Liver (tissue), 8 donors: ENCODE measurements at regions not wholly inside any gene's neighbourhood (a gene's known extent, or its start where the extent isn't known, plus 50 kb on each side); places are given as distances from the start of the nearest gene placed in this dataset.

Source experiments
- DNase-seq: peaks from one replicate; pipeline ENCODE4 v3.0.0-alpha.2; 2017; ENCODE audit warnings: low spot score
- H3K27ac ChIP-seq, 2 donors: one replicate each; pipeline ENCODE4 v1.7.0; 2013; ENCODE audit warnings: inconsistent platforms in 2 of 2, low read length in 2 of 2, control low read depth in 1 of 2, low read depth in 1 of 2, mild to moderate bottlenecking in 1 of 2
- H3K27me3 ChIP-seq, 4 donors: one replicate each; pipeline versions ENCODE4 v1.6.1 to v1.7.0; 2013; ENCODE audit warnings: low read length in 3 of 4, inconsistent platforms in 1 of 4, mild to moderate bottlenecking in 1 of 4, moderate library complexity in 1 of 4; ENCODE audit not compliant: control insufficient read depth in 4 of 4, insufficient read depth in 4 of 4
- H3K36me3 ChIP-seq, 4 donors: one replicate each; pipeline versions ENCODE4 v1.6.1 to v1.7.0; 2013; ENCODE audit warnings: low read length in 3 of 4, mild to moderate bottlenecking in 3 of 4, low read depth in 1 of 4, moderate library complexity in 1 of 4; ENCODE audit not compliant: control insufficient read depth in 4 of 4, insufficient read depth in 3 of 4
- H3K4me1 ChIP-seq, 4 donors: one replicate each; pipeline versions ENCODE4 v1.6.1 to v1.7.0; 2013; ENCODE audit warnings: low read length in 3 of 4, mild to moderate bottlenecking in 3 of 4, moderate library complexity in 1 of 4; ENCODE audit not compliant: control insufficient read depth in 4 of 4, insufficient read depth in 4 of 4
- H3K4me3 ChIP-seq, 3 donors: one replicate each; pipeline versions ENCODE4 v1.6.1 to v1.7.0; 2013; ENCODE audit warnings: low read length in 3 of 3, control low read depth in 1 of 3, low read depth in 1 of 3, mild to moderate bottlenecking in 1 of 3
- H3K9ac ChIP-seq, 2 donors: one replicate each; pipeline ENCODE4 v1.7.0; 2013; ENCODE audit warnings: low read length in 2 of 2, mild to moderate bottlenecking in 2 of 2, moderate library complexity in 2 of 2, control low read depth in 1 of 2, low read depth in 1 of 2
- H3K9me3 ChIP-seq, 4 donors: one replicate each; pipeline versions ENCODE4 v1.6.1 to v1.7.0; 2013; ENCODE audit warnings: low read length in 3 of 4; ENCODE audit not compliant: control insufficient read depth in 4 of 4
- EGR1 ChIP-seq, 2 donors: IDR thresholded peaks; 2 replicates each; pipeline ENCODE4 v1.6.1; 2016 to 2018; ENCODE audit warnings: antibody characterized with exemption in 2 of 2, low read depth in 2 of 2
- FOXA1 ChIP-seq: IDR thresholded peaks from 2 replicates; pipeline ENCODE4 v1.6.1; 2016; ENCODE audit warnings: antibody characterized with exemption
- FOXA2 ChIP-seq: IDR thresholded peaks from 2 replicates; pipeline ENCODE4 v1.6.1; 2016; ENCODE audit warnings: antibody characterized with exemption
- HNF4A ChIP-seq, 2 donors: conservative IDR thresholded peaks; 2 replicates each; pipeline ENCODE4 v1.6.1; 2016; ENCODE audit warnings: antibody characterized with exemption in 2 of 2, mild to moderate bottlenecking in 2 of 2
- HNF4G ChIP-seq: IDR thresholded peaks from 2 replicates; pipeline ENCODE4 v1.6.1; 2016; ENCODE audit warnings: antibody characterized with exemption
- JUND ChIP-seq, 2 donors: IDR thresholded peaks; 2 replicates each; pipeline ENCODE4 v1.6.1; 2016; ENCODE audit warnings: antibody characterized with exemption in 2 of 2
- NR2F2 ChIP-seq: IDR thresholded peaks from 2 replicates; pipeline ENCODE4 v1.6.1; 2016; ENCODE audit warnings: antibody characterized with exemption
- RAD21 ChIP-seq, 2 donors: IDR thresholded peaks; 2 replicates each; pipeline ENCODE4 v1.6.1; 2016; ENCODE audit warnings: antibody characterized with exemption in 2 of 2, mild to moderate bottlenecking in 2 of 2
- SP1 ChIP-seq: IDR thresholded peaks from 2 replicates; pipeline ENCODE4 v1.6.1; 2018; ENCODE audit warnings: antibody characterized with exemption, mild to moderate bottlenecking
- TAF1 ChIP-seq: conservative IDR thresholded peaks from 2 replicates; pipeline ENCODE4 v1.6.1; 2016; ENCODE audit warnings: antibody characterized with exemption, mild to moderate bottlenecking
- YY1 ChIP-seq: IDR thresholded peaks from 2 replicates; pipeline ENCODE4 v1.6.1; 2016; ENCODE audit warnings: antibody characterized with exemption, mild to moderate bottlenecking
- WGBS: extraction: QIAGEN DNeasy Blood & Tissue Kit; methylation state at CpG from one replicate; pipeline ENCODE4 v1.1.7; 2013; 5-methylcytosine and 5-hydroxymethylcytosine counted together
- TF ChIP-seq, protein P1 (sequence below): IDR thresholded peaks from 2 replicates; pipeline ENCODE4 v1.6.1; 2016; ENCODE audit warnings: antibody characterized with exemption, mild to moderate bottlenecking
- TF ChIP-seq, protein P2 (sequence below): fragments of 150-350 bp; IDR thresholded peaks from 2 replicates; pipeline ENCODE4 v1.5.1; 2017; ENCODE audit warnings: improper control_type of control experiment, low read depth, low read length; ENCODE audit not compliant: missing input control
- TF ChIP-seq, protein P3 (sequence below): IDR thresholded peaks from 2 replicates; pipeline ENCODE4 v1.6.1; 2016; ENCODE audit warnings: antibody characterized with exemption
- TF ChIP-seq, protein P4 (sequence below): IDR thresholded peaks from 2 replicates; pipeline ENCODE4 v1.6.1; 2016; ENCODE audit warnings: antibody characterized with exemption
- donor health status: healthy.
- donor health status: healthy.
- donor health status: healthy.
- donor health status: healthy.
- donor health status: healthy.

DNA sequence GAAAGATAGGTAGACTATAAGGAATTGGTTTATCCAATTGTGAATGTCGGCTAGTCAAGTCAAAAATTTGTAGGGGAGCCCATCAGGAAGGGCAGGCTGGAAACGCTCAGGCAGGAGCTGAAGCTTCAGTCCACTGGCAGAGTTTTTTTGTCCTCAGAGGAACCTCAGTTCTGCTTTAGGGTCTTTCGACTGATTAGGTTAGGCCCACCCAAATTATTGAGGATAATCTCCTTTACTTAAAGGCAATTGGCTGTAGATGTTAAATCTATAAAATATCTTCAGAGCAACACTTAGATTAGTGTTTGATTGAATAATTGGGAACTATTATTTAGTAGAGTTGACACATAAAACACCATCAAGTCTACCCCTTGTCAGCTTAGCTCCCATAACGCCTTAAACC is 105.5 kb upstream of the ARHGAP5 start:
- H3K36me3 ChIP-seq, result no peaks in the 10 kb centered on the region
- no peak overlapping the region for H3K27ac ChIP-seq
- no peak overlapping the region for H3K4me3 ChIP-seq
- H3K4me1 ChIP-seq, result peaks cover 6 to 16% (median 7%) of the 10 kb centered on the region in 4 donors
- peaks cover 6 to 26% (median 11%) of the 10 kb centered on the region in 4 donors for H3K9me3 ChIP-seq
- no peak for TF ChIP-seq JUND (IDR thresholded peaks at IDR 0.05)
- no peak for TF ChIP-seq NR2F2
- TF ChIP-seq, protein P1, sequence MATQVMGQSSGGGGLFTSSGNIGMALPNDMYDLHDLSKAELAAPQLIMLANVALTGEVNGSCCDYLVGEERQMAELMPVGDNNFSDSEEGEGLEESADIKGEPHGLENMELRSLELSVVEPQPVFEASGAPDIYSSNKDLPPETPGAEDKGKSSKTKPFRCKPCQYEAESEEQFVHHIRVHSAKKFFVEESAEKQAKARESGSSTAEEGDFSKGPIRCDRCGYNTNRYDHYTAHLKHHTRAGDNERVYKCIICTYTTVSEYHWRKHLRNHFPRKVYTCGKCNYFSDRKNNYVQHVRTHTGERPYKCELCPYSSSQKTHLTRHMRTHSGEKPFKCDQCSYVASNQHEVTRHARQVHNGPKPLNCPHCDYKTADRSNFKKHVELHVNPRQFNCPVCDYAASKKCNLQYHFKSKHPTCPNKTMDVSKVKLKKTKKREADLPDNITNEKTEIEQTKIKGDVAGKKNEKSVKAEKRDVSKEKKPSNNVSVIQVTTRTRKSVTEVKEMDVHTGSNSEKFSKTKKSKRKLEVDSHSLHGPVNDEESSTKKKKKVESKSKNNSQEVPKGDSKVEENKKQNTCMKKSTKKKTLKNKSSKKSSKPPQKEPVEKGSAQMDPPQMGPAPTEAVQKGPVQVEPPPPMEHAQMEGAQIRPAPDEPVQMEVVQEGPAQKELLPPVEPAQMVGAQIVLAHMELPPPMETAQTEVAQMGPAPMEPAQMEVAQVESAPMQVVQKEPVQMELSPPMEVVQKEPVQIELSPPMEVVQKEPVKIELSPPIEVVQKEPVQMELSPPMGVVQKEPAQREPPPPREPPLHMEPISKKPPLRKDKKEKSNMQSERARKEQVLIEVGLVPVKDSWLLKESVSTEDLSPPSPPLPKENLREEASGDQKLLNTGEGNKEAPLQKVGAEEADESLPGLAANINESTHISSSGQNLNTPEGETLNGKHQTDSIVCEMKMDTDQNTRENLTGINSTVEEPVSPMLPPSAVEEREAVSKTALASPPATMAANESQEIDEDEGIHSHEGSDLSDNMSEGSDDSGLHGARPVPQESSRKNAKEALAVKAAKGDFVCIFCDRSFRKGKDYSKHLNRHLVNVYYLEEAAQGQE, result no peak
- no peak for TF ChIP-seq RAD21 (IDR thresholded peaks at IDR 0.05)
- TF ChIP-seq TAF1, result no peak
- no peak for TF ChIP-seq EGR1 (IDR thresholded peaks at IDR 0.05; ENCODE audit: low read depth in 2 of 2)
- no peak for TF ChIP-seq FOXA1
- TF ChIP-seq, protein P2, sequence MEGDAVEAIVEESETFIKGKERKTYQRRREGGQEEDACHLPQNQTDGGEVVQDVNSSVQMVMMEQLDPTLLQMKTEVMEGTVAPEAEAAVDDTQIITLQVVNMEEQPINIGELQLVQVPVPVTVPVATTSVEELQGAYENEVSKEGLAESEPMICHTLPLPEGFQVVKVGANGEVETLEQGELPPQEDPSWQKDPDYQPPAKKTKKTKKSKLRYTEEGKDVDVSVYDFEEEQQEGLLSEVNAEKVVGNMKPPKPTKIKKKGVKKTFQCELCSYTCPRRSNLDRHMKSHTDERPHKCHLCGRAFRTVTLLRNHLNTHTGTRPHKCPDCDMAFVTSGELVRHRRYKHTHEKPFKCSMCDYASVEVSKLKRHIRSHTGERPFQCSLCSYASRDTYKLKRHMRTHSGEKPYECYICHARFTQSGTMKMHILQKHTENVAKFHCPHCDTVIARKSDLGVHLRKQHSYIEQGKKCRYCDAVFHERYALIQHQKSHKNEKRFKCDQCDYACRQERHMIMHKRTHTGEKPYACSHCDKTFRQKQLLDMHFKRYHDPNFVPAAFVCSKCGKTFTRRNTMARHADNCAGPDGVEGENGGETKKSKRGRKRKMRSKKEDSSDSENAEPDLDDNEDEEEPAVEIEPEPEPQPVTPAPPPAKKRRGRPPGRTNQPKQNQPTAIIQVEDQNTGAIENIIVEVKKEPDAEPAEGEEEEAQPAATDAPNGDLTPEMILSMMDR, result no peak
- TF ChIP-seq FOXA2, result no peak
- no peak for TF ChIP-seq HNF4A (conservative IDR thresholded peaks at IDR 0.05)
- H3K27me3 ChIP-seq, result no peaks in the 10 kb centered on the region
- no peak overlapping the region for H3K9ac ChIP-seq
- 92% methylated on average over 4 of the region's 4 CpGs for WGBS
- DNase-seq, result no peak

DNA sequence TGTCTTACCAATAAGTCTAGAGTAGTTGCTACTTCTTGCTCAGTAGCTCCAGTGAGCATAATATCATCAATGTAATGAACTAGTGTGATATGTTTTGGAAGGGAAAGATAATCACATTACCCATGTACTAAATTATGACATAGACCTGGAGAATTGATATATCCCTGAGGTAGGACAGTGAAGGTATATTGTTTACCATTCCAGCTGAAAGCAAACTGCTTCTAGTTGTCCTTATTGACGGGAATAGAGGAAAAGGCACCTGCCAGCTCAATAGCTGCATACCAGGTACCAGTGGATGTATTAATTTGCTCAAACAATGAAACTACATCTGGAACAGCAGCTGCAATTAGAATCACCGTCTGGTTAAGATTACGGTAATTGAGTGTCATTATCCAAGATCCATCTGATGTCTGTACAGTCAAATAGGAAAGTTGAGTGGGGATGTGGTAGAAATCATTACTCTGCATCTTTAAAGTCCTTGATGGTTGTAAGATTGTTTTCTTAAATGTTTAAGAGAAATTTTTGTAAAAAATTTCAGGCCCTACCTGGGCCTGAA is 100.0 kb upstream of the ARHGAP5 start:
- no peaks in the 10 kb centered on the region for H3K4me1 ChIP-seq
- no peak for DNase-seq
- no peak overlapping the region for H3K4me3 ChIP-seq
- H3K9ac ChIP-seq, result no peak overlapping the region
- H3K9me3 ChIP-seq, result peaks cover 3 to 19% (median 7%) of the 10 kb centered on the region in 4 donors
- 92% methylated on average over 3 of the region's 3 CpGs for WGBS
- no peaks in the 10 kb centered on the region for H3K36me3 ChIP-seq
- no peaks in the 10 kb centered on the region for H3K27me3 ChIP-seq
- no peak for TF ChIP-seq JUND (IDR thresholded peaks at IDR 0.05)
- TF ChIP-seq FOXA1, result no peak
- no peak for TF ChIP-seq SP1
- TF ChIP-seq, protein P2, result no peak
- TF ChIP-seq FOXA2, result no peak
- no peak for TF ChIP-seq HNF4G
- TF ChIP-seq, protein P3, sequence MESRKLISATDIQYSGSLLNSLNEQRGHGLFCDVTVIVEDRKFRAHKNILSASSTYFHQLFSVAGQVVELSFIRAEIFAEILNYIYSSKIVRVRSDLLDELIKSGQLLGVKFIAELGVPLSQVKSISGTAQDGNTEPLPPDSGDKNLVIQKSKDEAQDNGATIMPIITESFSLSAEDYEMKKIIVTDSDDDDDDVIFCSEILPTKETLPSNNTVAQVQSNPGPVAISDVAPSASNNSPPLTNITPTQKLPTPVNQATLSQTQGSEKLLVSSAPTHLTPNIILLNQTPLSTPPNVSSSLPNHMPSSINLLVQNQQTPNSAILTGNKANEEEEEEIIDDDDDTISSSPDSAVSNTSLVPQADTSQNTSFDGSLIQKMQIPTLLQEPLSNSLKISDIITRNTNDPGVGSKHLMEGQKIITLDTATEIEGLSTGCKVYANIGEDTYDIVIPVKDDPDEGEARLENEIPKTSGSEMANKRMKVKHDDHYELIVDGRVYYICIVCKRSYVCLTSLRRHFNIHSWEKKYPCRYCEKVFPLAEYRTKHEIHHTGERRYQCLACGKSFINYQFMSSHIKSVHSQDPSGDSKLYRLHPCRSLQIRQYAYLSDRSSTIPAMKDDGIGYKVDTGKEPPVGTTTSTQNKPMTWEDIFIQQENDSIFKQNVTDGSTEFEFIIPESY, result no peak
- TF ChIP-seq, protein P4, sequence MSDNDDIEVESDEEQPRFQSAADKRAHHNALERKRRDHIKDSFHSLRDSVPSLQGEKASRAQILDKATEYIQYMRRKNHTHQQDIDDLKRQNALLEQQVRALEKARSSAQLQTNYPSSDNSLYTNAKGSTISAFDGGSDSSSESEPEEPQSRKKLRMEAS, result no peak
- TF ChIP-seq YY1, result no peak
- TF ChIP-seq HNF4A (conservative IDR thresholded peaks at IDR 0.05), result no peak
- no peak for TF ChIP-seq RAD21 (IDR thresholded peaks at IDR 0.05)
- no peak overlapping the region for H3K27ac ChIP-seq
